B cell (primary cell): ENCODE measurements at regions not wholly inside any gene's neighbourhood (a gene's known extent, or its start where the extent isn't known, plus 50 kb on each side); places are given as distances from the start of the nearest gene placed in this dataset.
A peak's percentile ranks its signal among the peaks of the same experiment; 100 is the strongest.

ENCODE experiments used
- ATAC-seq: fragments of 200-7000 bp; cut with Tn5 transposase; one replicate; pipeline ENCODE4 v1.10.0; 2021; ENCODE audit warnings: low read depth, mild to moderate bottlenecking, moderate number of reproducible peaks, moderate library complexity
- CTCF ChIA-PET: fragments of 350-600 bp; sonication (Branson Sonifier 250); formaldehyde crosslinking; loops from one replicate; lab custom pipeline; 2021; ENCODE audit warnings: antibody characterized with exemption, inconsistent platforms; lab: Charles Lee
- POLR2A ChIA-PET: fragments of 350-600 bp; sonication (Branson Sonifier 250); formaldehyde crosslinking; loops from one replicate; lab custom pipeline; 2021; ENCODE audit warnings: antibody characterized with exemption; lab: Charles Lee
- DNase-seq: peaks from one replicate; pipeline ENCODE4 v3.0.0; 2013
- H2AFZ ChIP-seq: 2 replicates; pipeline ENCODE4 v1.6.1; 2012; ENCODE audit warnings: mild to moderate bottlenecking, low read depth, low read length; ENCODE audit not compliant: insufficient read depth, poor library complexity, severe bottlenecking
- H3K27ac ChIP-seq, 2 donors: 1 replicate in 1 of 2; 2 replicates in 1 of 2; pipeline ENCODE4 v1.5.1; 2012 to 2013; ENCODE audit warnings: low read length in 2 of 2, mild to moderate bottlenecking in 2 of 2, moderate library complexity in 1 of 2
- H3K27me3 ChIP-seq, 4 experiments: fragments of 200-600 bp in 1 of 4; sonication (generic) in 1 of 4; replicated peaks in 1 of 4; 1 replicate in 2 of 4; 2 replicates in 2 of 4; pipeline versions ENCODE4 v1.6.1 to v1.7.0; 2013 to 2016; ENCODE audit warnings: low read length in 3 of 4, mild to moderate bottlenecking in 2 of 4, mixed read lengths in 1 of 4, moderate library complexity in 1 of 4; ENCODE audit not compliant: insufficient read depth in 4 of 4, control insufficient read depth in 3 of 4; ENCODE audit errors: control extremely low read depth in 1 of 4
- H3K36me3 ChIP-seq, 2 experiments: replicated peaks in 1 of 2; 1 replicate in 1 of 2; 2 replicates in 1 of 2; pipeline versions ENCODE4 v1.6.1 to v1.7.1; 2013; ENCODE audit warnings: low read length in 1 of 2; ENCODE audit not compliant: insufficient read depth in 2 of 2, control insufficient read depth in 1 of 2; ENCODE audit errors: control extremely low read depth in 1 of 2, extremely low read depth in 1 of 2
- H3K4me1 ChIP-seq, 2 donors: fragments of 200-600 bp in 1 of 2; sonication (generic) in 1 of 2; 1 replicate in 1 of 2; 2 replicates in 1 of 2; pipeline versions ENCODE4 v1.5.1 to v1.6.1; 2013 to 2017; ENCODE audit warnings: low read length in 2 of 2; ENCODE audit not compliant: control insufficient read depth in 2 of 2, insufficient read depth in 2 of 2
- H3K4me2 ChIP-seq: replicated peaks from 2 replicates; pipeline ENCODE3; 2012; ENCODE audit warnings: mild to moderate bottlenecking, low read depth, low read length; ENCODE audit not compliant: poor library complexity, severe bottlenecking
- H3K4me3 ChIP-seq, 5 experiments: fragments of 200-600 bp in 1 of 5; sonication (generic) in 1 of 5; 1 replicate in 3 of 5; 2 replicates in 2 of 5; pipeline versions ENCODE4 v1.5.1 to v1.7.0; 2011 to 2016; ENCODE audit warnings: low read length in 4 of 5, mild to moderate bottlenecking in 4 of 5, low read depth in 2 of 5, control low read depth in 1 of 5, moderate library complexity in 1 of 5; ENCODE audit not compliant: insufficient read depth in 1 of 5; ENCODE audit errors: control extremely low read depth in 1 of 5, extremely low read depth in 1 of 5
- H3K79me2 ChIP-seq: fragments of 200-600 bp; sonication (generic); one replicate; pipeline ENCODE4 v1.6.0; 2016; ENCODE audit warnings: low read length; ENCODE audit not compliant: control insufficient read depth, insufficient read depth
- H3K9ac ChIP-seq: fragments of 200-600 bp; sonication (generic); 2 replicates; pipeline ENCODE4 v1.6.1; 2017; ENCODE audit warnings: mild to moderate bottlenecking, low read length, moderate library complexity
- H3K9me3 ChIP-seq, 3 donors: one replicate each; pipeline versions ENCODE4 v1.6.1 to v1.7.1; 2013; ENCODE audit warnings: low read length in 2 of 3; ENCODE audit not compliant: control insufficient read depth in 2 of 3, insufficient read depth in 1 of 3; ENCODE audit errors: control extremely low read depth in 1 of 3
- H4K20me1 ChIP-seq: 2 replicates; pipeline ENCODE4 v1.6.0; 2012; ENCODE audit warnings: mild to moderate bottlenecking, low read length; ENCODE audit not compliant: insufficient read depth, control insufficient read depth, poor library complexity, severe bottlenecking
- H3K27ac Mint-ChIP-seq: one replicate; pipeline ENCODE4 v1.8.0; 2021; ENCODE audit warnings: mixed read lengths
- H3K27me3 Mint-ChIP-seq: one replicate; pipeline ENCODE4 v1.8.0; 2021; ENCODE audit warnings: mixed read lengths
- H3K4me1 Mint-ChIP-seq: one replicate; pipeline ENCODE4 v1.8.0; 2021; ENCODE audit warnings: mixed read lengths
- H3K4me3 Mint-ChIP-seq: one replicate; pipeline ENCODE4 v1.8.0; 2021; ENCODE audit warnings: mixed read lengths
- H3K9me3 Mint-ChIP-seq: one replicate; pipeline ENCODE4 v1.8.0; 2022; ENCODE audit warnings: mixed read lengths; ENCODE audit not compliant: insufficient read depth
- EZH2 ChIP-seq: IDR thresholded peaks from 2 replicates; pipeline ENCODE4 v1.6.1; 2012; ENCODE audit warnings: borderline replicate concordance, low read depth, mild to moderate bottlenecking, moderate library complexity, low read length; ENCODE audit not compliant: insufficient read depth, poor library complexity, severe bottlenecking
- WGBS: methylation state at CpG from one replicate; pipeline ENCODE4 v1.1.5; 2013; ENCODE audit warnings: missing lambda C conversion rate; ENCODE audit not compliant: insufficient coverage; 5-methylcytosine and 5-hydroxymethylcytosine counted together
- intact Hi-C: fragments of 100-400 bp; cut with micrococcal nuclease; formaldehyde crosslinking; loops from one replicate; pipeline ENCODE4 v1.10.0; 2022
- TF ChIP-seq, protein P1 (sequence below): fragments of 200-600 bp; IDR thresholded peaks from one replicate; pipeline ENCODE4 v1.8.0; 2022; ENCODE audit warnings: antibody characterized with exemption, mild to moderate bottlenecking

GRCh38 chr2:136246086-136246669 lies 128.2 kb upstream of the CXCR4 start:
- Histone ChIP-seq H3K4me1 (peaks cover 30 to 54% of the 10 kb centered on the region in 2 donors), H2AFZ (peak overlapping the region; percentile 29), H3K4me2 (peak overlapping the region; percentile 58), H3K27ac (peak overlapping the region in 1 of 2 donors; percentile 42), H3K9ac (no peak overlapping the region), H3K9me3 (peaks cover 0 to 7% (median 0%) of the 10 kb centered on the region in 3 donors), H3K27me3 (no peaks in the 10 kb centered on the region), H3K36me3 (no peaks in the 10 kb centered on the region), H4K20me1 (no peaks in the 10 kb centered on the region), H3K4me3 (peak overlapping the region in 1 of 5 experiments; percentile 24), H3K79me2 (no peaks in the 10 kb centered on the region)
- DNase-seq = peak; percentile 87
- Mint-ChIP-seq H3K27ac (peak overlapping the region; percentile 88), H3K4me3 (peak overlapping the region; percentile 64), H3K9me3 (no peaks in the 10 kb centered on the region), H3K4me1 (peaks cover 57% of the 10 kb centered on the region), H3K27me3 (no peaks in the 10 kb centered on the region)
- ATAC-seq = peak; percentile 86
- intact Hi-C loops = no loop called here
- ChIA-PET CTCF (interaction anchor here (1.4 to 2.9 kb wide), 2 partner anchors 9 to 138 kb away, joined by 5 to 15 read pairs; no protein-coding TSS in a partner anchor), POLR2A (interaction anchor here (0.5 to 13.4 kb wide), 6 partner anchors 8 to 136 kb away, joined by 3 to 224 read pairs (median 6); no protein-coding TSS in a partner anchor)
- TF ChIP-seq, protein P1, sequence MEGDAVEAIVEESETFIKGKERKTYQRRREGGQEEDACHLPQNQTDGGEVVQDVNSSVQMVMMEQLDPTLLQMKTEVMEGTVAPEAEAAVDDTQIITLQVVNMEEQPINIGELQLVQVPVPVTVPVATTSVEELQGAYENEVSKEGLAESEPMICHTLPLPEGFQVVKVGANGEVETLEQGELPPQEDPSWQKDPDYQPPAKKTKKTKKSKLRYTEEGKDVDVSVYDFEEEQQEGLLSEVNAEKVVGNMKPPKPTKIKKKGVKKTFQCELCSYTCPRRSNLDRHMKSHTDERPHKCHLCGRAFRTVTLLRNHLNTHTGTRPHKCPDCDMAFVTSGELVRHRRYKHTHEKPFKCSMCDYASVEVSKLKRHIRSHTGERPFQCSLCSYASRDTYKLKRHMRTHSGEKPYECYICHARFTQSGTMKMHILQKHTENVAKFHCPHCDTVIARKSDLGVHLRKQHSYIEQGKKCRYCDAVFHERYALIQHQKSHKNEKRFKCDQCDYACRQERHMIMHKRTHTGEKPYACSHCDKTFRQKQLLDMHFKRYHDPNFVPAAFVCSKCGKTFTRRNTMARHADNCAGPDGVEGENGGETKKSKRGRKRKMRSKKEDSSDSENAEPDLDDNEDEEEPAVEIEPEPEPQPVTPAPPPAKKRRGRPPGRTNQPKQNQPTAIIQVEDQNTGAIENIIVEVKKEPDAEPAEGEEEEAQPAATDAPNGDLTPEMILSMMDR = no peak
- TF ChIP-seq EZH2 = no peak
- 66% methylated on average over 10 of the region's 15 CpGs for WGBS

GRCh38 chr2:136245211-136245610 lies 127.3 kb upstream of the CXCR4 start:
- ChIA-PET POLR2A (interaction anchor here (0.7 to 13.4 kb wide), 5 partner anchors 9 to 370 kb away, joined by 4 to 224 read pairs (median 9); no protein-coding TSS in a partner anchor), CTCF (interaction anchor here (1.4 to 2.9 kb wide), 3 partner anchors 10 to 139 kb away, joined by 3 to 15 read pairs (median 5); no protein-coding TSS in a partner anchor)
- no peaks in the 10 kb centered on the region for H3K27me3 ChIP-seq
- peak overlapping the region; percentile 58 for H3K4me2 ChIP-seq
- H3K27ac ChIP-seq = no peak overlapping the region
- intact Hi-C loops = no loop called here
- H3K4me3 Mint-ChIP-seq = peak overlapping the region; percentile 3
- peaks cover 36 to 60% of the 10 kb centered on the region in 2 donors for H3K4me1 ChIP-seq
- H3K36me3 ChIP-seq = no peaks in the 10 kb centered on the region
- H2AFZ ChIP-seq = no peak overlapping the region
- no peaks in the 10 kb centered on the region for H3K79me2 ChIP-seq
- DNase-seq = no peak
- H3K9me3 Mint-ChIP-seq = no peaks in the 10 kb centered on the region
- TF ChIP-seq, protein P1 = no peak
- TF ChIP-seq EZH2 = no peak
- H4K20me1 ChIP-seq = no peaks in the 10 kb centered on the region
- H3K27me3 Mint-ChIP-seq = no peaks in the 10 kb centered on the region
- no peak overlapping the region for H3K9ac ChIP-seq
- 100% methylated on average over 7 of the region's 8 CpGs for WGBS
- H3K4me3 ChIP-seq = no peak overlapping the region
- H3K4me1 Mint-ChIP-seq = peaks cover 63% of the 10 kb centered on the region
- peaks cover 0 to 7% (median 0%) of the 10 kb centered on the region in 3 donors for H3K9me3 ChIP-seq
- H3K27ac Mint-ChIP-seq = peak overlapping the region; percentile 86
- ATAC-seq = no peak
